ENCODE measurements at regions not wholly inside any gene's neighbourhood (a gene's known extent, or its start where the extent isn't known, plus 50 kb on each side); places are given as distances from the start of the nearest gene placed in this dataset.

DNA sequence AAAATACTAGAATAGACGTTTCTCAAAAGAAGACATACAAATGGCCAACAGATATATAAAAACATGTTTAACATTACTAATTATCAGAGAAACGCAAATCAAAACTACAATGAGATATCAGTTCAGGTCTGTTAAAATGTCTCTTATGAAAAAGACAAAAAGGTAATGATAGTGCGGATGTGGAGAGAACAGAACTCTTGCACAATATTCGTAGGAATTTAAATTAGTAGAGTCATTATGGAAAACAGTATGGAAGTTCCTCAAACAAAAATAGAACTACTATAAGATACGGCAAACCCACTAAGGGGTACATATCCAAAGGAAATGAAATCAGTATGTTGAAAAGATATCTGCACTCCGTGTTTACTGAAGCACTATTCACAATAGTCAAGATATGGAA, 167.5 kb upstream of the CWC22 start:
- Histone ChIP-seq H3K36me3 (no peaks in the 10 kb centered on the region), H3K9me3 (ENCODE audit: low read depth) (no peaks in the 10 kb centered on the region), H3K27me3 (no peaks in the 10 kb centered on the region), H3K4me3 (no peak overlapping the region), H3K27ac (no peak overlapping the region), H3K4me1 (ENCODE audit: low read depth) (no peaks in the 10 kb centered on the region)
- no peak for DNase-seq (ENCODE audit: low read depth in 1 of 2, low spot score in 1 of 2)
- TF ChIP-seq, protein P1, sequence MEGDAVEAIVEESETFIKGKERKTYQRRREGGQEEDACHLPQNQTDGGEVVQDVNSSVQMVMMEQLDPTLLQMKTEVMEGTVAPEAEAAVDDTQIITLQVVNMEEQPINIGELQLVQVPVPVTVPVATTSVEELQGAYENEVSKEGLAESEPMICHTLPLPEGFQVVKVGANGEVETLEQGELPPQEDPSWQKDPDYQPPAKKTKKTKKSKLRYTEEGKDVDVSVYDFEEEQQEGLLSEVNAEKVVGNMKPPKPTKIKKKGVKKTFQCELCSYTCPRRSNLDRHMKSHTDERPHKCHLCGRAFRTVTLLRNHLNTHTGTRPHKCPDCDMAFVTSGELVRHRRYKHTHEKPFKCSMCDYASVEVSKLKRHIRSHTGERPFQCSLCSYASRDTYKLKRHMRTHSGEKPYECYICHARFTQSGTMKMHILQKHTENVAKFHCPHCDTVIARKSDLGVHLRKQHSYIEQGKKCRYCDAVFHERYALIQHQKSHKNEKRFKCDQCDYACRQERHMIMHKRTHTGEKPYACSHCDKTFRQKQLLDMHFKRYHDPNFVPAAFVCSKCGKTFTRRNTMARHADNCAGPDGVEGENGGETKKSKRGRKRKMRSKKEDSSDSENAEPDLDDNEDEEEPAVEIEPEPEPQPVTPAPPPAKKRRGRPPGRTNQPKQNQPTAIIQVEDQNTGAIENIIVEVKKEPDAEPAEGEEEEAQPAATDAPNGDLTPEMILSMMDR (IDR thresholded peaks at IDR 0.05; ENCODE audit: low read depth, low read length) = no peak

DNA sequence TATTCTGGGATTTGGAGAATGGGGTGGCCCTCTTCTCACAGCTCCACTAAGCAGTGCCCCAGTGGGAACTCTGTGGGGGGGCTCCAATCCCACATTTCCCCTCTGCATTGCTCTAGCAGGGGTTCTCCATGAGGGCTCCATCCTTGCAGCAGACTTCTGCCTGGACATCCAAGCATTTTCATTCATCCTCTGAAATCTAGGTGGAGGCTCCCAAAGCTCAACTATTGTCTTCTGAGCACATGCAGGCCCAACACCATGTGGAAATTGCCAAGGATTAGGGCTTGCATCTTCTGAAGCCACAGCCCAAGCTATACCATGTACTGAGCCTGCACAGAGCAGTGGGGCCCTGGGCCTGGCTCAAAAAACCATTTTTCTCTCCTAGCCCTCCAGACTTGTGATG, 162.4 kb upstream of the CWC22 start:
- no peaks in the 10 kb centered on the region for H3K27me3 ChIP-seq
- H3K27ac ChIP-seq = no peak overlapping the region
- no peaks in the 10 kb centered on the region for H3K9me3 ChIP-seq (ENCODE audit: low read depth)
- H3K4me1 ChIP-seq (ENCODE audit: low read depth) = no peaks in the 10 kb centered on the region
- TF ChIP-seq, protein P1 (IDR thresholded peaks at IDR 0.05; ENCODE audit: low read depth, low read length) = no peak
- H3K4me3 ChIP-seq = no peak overlapping the region
- DNase-seq (ENCODE audit: low read depth in 1 of 2, low spot score in 1 of 2) = no peak
- H3K36me3 ChIP-seq = no peaks in the 10 kb centered on the region

DNA sequence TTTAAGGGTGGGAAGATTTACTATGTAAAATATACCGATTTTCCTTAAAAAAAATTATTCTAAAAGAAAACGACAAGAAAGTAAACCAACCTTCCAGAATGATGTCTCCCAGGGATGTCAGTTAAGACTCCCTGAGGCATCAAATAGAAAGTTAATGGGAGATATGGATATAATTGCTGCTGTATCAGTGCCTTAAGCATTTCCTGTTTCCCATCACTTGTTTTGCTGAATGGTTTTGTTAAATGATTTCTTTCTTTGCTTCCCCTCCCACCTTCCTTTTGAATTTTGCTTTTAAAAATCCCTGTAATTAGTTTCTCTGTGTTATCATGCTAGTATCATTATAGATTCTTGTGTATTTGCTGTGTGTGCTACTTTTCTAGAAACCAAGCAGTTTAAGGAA, 154.3 kb upstream of the CWC22 start:
- H3K36me3 ChIP-seq = no peaks in the 10 kb centered on the region
- H3K27ac ChIP-seq = no peak overlapping the region
- no peaks in the 10 kb centered on the region for H3K9me3 ChIP-seq (ENCODE audit: low read depth)
- H3K4me1 ChIP-seq (ENCODE audit: low read depth) = no peaks in the 10 kb centered on the region
- no peaks in the 10 kb centered on the region for H3K27me3 ChIP-seq
- TF ChIP-seq, protein P1 (IDR thresholded peaks at IDR 0.05; ENCODE audit: low read depth, low read length) = no peak
- no peak for DNase-seq (ENCODE audit: low read depth in 1 of 2, low spot score in 1 of 2)
- no peak overlapping the region for H3K4me3 ChIP-seq

DNA sequence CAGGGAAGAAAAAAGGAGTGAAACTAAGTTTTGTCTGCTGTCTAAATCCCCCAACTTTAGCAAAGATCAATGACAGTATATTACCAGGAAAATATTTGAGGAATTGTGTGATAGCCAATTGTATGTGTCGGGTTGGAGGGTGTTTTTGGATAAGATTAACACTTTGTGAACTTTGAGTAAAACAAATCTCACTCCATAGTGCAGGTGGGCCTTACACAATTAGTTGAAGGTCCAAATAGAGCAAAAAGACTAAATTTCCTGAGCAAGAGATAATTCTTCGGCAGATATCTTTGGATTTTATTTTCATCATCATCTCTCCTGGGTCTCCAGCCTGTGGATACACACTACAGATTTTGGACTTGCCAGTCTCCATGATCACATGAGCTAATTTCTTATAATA, 152.8 kb upstream of the CWC22 start:
- TF ChIP-seq, protein P1 (IDR thresholded peaks at IDR 0.05; ENCODE audit: low read depth, low read length) = no peak
- no peak for DNase-seq (ENCODE audit: low read depth in 1 of 2, low spot score in 1 of 2)

DNA sequence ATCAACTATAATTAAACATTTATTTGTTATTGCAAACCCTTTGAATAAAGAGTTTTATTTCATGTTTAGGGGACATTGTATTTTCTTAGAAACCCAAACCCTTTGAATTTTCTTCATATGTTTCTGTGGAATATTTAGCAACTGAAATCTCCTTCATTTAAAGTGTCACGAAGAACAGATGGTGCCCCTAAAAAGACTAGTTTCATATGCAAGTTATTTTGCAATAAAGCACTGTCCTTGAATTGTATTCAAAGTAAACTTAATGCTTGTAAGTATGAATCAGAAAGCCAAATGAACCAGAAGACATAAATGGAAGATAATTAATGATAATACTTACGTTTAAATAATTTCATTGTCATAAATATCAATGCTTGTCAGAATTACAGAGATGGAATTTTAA, 151.9 kb upstream of the CWC22 start:
- TF ChIP-seq, protein P1 (IDR thresholded peaks at IDR 0.05; ENCODE audit: low read depth, low read length) = no peak
- H3K4me3 ChIP-seq = no peak overlapping the region
- no peak overlapping the region for H3K27ac ChIP-seq
- H3K27me3 ChIP-seq = no peaks in the 10 kb centered on the region
- no peaks in the 10 kb centered on the region for H3K9me3 ChIP-seq (ENCODE audit: low read depth)
- no peaks in the 10 kb centered on the region for H3K4me1 ChIP-seq (ENCODE audit: low read depth)
- no peaks in the 10 kb centered on the region for H3K36me3 ChIP-seq
- no peak for DNase-seq (ENCODE audit: low read depth in 1 of 2, low spot score in 1 of 2)

More for the DNA sequence above, 152.8 kb upstream of the CWC22 start:
- no peaks in the 10 kb centered on the region for H3K4me1 ChIP-seq (ENCODE audit: low read depth)
- H3K27ac ChIP-seq = no peak overlapping the region
- no peaks in the 10 kb centered on the region for H3K9me3 ChIP-seq (ENCODE audit: low read depth)
- no peak overlapping the region for H3K4me3 ChIP-seq
- no peaks in the 10 kb centered on the region for H3K36me3 ChIP-seq
- no peaks in the 10 kb centered on the region for H3K27me3 ChIP-seq

DNA sequence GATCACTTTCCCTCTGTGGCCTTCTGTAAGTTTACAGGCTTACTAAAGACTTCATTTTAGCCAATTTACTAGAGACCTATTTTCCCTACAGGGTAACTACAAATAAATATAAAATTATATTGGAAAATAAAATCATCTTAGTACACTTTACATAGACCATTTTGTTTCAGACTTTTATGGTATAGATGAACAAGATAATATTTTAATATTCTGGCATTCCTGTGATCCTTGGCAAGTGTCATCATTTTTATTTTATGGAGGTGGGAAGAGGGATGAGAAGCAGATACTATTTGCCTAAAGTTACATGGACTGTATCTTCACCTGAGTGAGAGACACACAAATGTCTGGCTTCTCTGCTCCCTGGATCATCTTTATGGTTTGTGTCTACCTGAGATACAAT, 149.6 kb upstream of the CWC22 start:
- H3K27me3 ChIP-seq = no peaks in the 10 kb centered on the region
- H3K4me3 ChIP-seq = no peak overlapping the region
- H3K9me3 ChIP-seq (ENCODE audit: low read depth) = no peaks in the 10 kb centered on the region
- H3K4me1 ChIP-seq (ENCODE audit: low read depth) = no peaks in the 10 kb centered on the region
- H3K27ac ChIP-seq = no peak overlapping the region
- H3K36me3 ChIP-seq = no peaks in the 10 kb centered on the region
- TF ChIP-seq, protein P1 (IDR thresholded peaks at IDR 0.05; ENCODE audit: low read depth, low read length) = no peak
- DNase-seq (ENCODE audit: low read depth in 1 of 2, low spot score in 1 of 2) = no peak
